MM.1S (cell line): ENCODE measurements at regions not wholly inside any gene's neighbourhood (a gene's known extent, or its start where the extent isn't known, plus 50 kb on each side); places are given as distances from the start of the nearest gene placed in this dataset.

ENCODE experiments used
- DNase-seq: peaks from one replicate; pipeline ENCODE4 v3.0.0-alpha.2; 2015
- H2AFZ ChIP-seq: fragments of 300-600 bp; sonication (generic); 2 replicates; pipeline ENCODE4 v1.6.0; 2016; ENCODE audit warnings: antibody characterized with exemption, low read length
- H3F3A ChIP-seq: fragments of 300-600 bp; sonication (generic); 2 replicates; pipeline ENCODE4 v1.6.1; 2016; ENCODE audit warnings: mild to moderate bottlenecking, antibody characterized with exemption, low read length, moderate library complexity, mixed read lengths; ENCODE audit not compliant: insufficient read depth
- H3K27ac ChIP-seq: fragments of 300-600 bp; sonication (generic); 2 replicates; pipeline ENCODE4 v1.5.1; 2016; ENCODE audit warnings: mild to moderate bottlenecking, low read length
- H3K27me3 ChIP-seq: fragments of 300-600 bp; sonication (generic); replicated peaks from 2 replicates; pipeline ENCODE4 v1.6.0; 2016; ENCODE audit warnings: low read length; ENCODE audit not compliant: insufficient read depth
- H3K36me3 ChIP-seq: fragments of 300-600 bp; sonication (generic); replicated peaks from 2 replicates; pipeline ENCODE4 v1.6.1; 2016; ENCODE audit warnings: mild to moderate bottlenecking, low read length, mixed read lengths; ENCODE audit not compliant: insufficient read depth
- H3K4me1 ChIP-seq: fragments of 300-600 bp; sonication (generic); 2 replicates; pipeline ENCODE4 v1.6.1; 2016; ENCODE audit warnings: low read length, mixed read lengths
- H3K4me2 ChIP-seq: fragments of 300-600 bp; sonication (generic); 2 replicates; pipeline ENCODE4 v1.6.0; 2016; ENCODE audit warnings: low read depth, low read length
- H3K4me3 ChIP-seq: fragments of 300-600 bp; sonication (generic); 2 replicates; pipeline ENCODE4 v1.5.1; 2016; ENCODE audit warnings: low read length, mixed read lengths
- H3K79me2 ChIP-seq: fragments of 300-600 bp; sonication (generic); 2 replicates; pipeline ENCODE4 v1.6.1; 2016; ENCODE audit warnings: mixed run types, low read length, mixed read lengths
- H3K9ac ChIP-seq: fragments of 300-600 bp; sonication (generic); 2 replicates; pipeline ENCODE4 v1.6.1; 2016; ENCODE audit warnings: low read length, mixed read lengths
- H3K9me2 ChIP-seq: fragments of 300-600 bp; sonication (generic); replicated peaks from 2 replicates; pipeline ENCODE4 v1.6.1; 2016; ENCODE audit warnings: mild to moderate bottlenecking, low read length, mixed read lengths; ENCODE audit not compliant: insufficient read depth
- H3K9me3 ChIP-seq: fragments of 300-600 bp; sonication (generic); replicated peaks from 2 replicates; pipeline ENCODE4 v1.6.1; 2016; ENCODE audit warnings: mild to moderate bottlenecking, low read length, mixed read lengths; ENCODE audit not compliant: insufficient read depth
- H4K20me1 ChIP-seq: fragments of 300-600 bp; sonication (generic); 2 replicates; pipeline ENCODE4 v1.6.1; 2016; ENCODE audit warnings: mild to moderate bottlenecking, low read length, moderate library complexity, mixed read lengths; ENCODE audit not compliant: insufficient read depth
- CTCF ChIP-seq: fragments of 300-600 bp; sonication (generic); IDR thresholded peaks from 2 replicates; pipeline ENCODE4 v1.5.1; 2016; ENCODE audit warnings: antibody characterized with exemption, low read length, mixed read lengths
- EZH2 ChIP-seq: fragments of 300-600 bp; sonication (generic); optimal IDR thresholded peaks from 2 replicates; pipeline ENCODE3; 2017; ENCODE audit warnings: low read depth, mild to moderate bottlenecking, antibody characterized with exemption, low read length, mixed read lengths
- EZH2phosphoT487 ChIP-seq: fragments of 300-600 bp; sonication (generic); IDR thresholded peaks from 2 replicates; pipeline ENCODE4 v1.6.1; 2018; ENCODE audit warnings: antibody characterized with exemption, low read length

DNA sequence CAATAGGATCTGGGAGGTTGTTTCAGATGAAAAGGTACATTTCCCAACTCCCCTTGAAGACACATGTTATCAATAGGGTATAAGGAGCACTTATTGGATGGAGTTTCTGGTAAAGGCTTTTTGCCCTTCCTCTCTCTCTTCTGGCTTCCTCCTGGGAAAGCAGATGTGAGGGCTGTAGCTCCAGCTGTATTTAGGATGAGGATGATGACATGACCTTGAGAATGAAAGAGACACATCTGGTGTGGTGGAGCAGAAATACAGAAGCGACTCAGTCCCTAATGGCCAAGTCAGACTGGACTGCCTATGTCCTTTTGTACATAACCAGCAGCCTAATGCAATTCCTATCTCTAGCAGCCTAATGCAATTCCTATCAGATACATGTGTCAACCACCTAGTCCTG, 100.9 kb upstream of the NXPH2 start:
- H3K9me2 ChIP-seq = no peaks in the 10 kb centered on the region
- H4K20me1 ChIP-seq = no peaks in the 10 kb centered on the region
- TF ChIP-seq CTCF (no peak), EZH2 (no peak), EZH2phosphoT487 (no peak)

DNA sequence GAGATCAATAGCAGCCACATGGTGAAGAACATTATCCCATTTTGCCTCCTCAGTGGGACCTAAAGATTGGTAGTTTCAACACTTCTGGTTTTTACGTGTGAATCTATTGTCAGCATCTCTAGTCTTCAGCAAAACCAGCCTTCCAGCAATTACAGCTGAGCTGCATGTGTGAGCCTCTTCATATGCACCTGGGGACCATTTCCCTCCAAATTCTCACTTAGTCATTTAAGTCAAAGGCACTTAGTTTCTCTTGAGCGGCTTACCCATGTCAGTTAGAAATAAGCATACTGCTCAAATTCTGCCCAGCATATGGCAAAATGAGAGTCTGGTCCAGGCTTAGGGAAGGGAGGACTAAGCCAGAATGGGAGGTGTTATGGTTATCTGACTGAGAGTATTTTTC, 99.7 kb upstream of the NXPH2 start:
- no peak for DNase-seq
- H3K9ac ChIP-seq = no peak overlapping the region
- no peaks in the 10 kb centered on the region for H3F3A ChIP-seq
- no peaks in the 10 kb centered on the region for H4K20me1 ChIP-seq
- no peaks in the 10 kb centered on the region for H3K4me1 ChIP-seq
- H3K9me3 ChIP-seq = no peaks in the 10 kb centered on the region
- no peaks in the 10 kb centered on the region for H3K27me3 ChIP-seq
- H3K79me2 ChIP-seq = no peaks in the 10 kb centered on the region
- H3K4me3 ChIP-seq = no peak overlapping the region
- no peaks in the 10 kb centered on the region for H3K36me3 ChIP-seq
- no peaks in the 10 kb centered on the region for H3K9me2 ChIP-seq
- H3K27ac ChIP-seq = no peak overlapping the region
- no peak overlapping the region for H2AFZ ChIP-seq
- no peak overlapping the region for H3K4me2 ChIP-seq
- no peak for TF ChIP-seq EZH2
- TF ChIP-seq EZH2phosphoT487 = no peak
- no peak for TF ChIP-seq CTCF

More for the DNA sequence above, 100.9 kb upstream of the NXPH2 start:
- no peaks in the 10 kb centered on the region for H3K36me3 ChIP-seq
- H3K27me3 ChIP-seq = no peaks in the 10 kb centered on the region
- DNase-seq = no peak
- H3K79me2 ChIP-seq = no peaks in the 10 kb centered on the region
- H3K4me3 ChIP-seq = no peak overlapping the region
- no peak overlapping the region for H2AFZ ChIP-seq
- no peaks in the 10 kb centered on the region for H3K9me3 ChIP-seq
- H3K4me2 ChIP-seq = no peak overlapping the region
- H3F3A ChIP-seq = no peaks in the 10 kb centered on the region
- H3K27ac ChIP-seq = no peak overlapping the region
- H3K9ac ChIP-seq = no peak overlapping the region
- no peaks in the 10 kb centered on the region for H3K4me1 ChIP-seq

GRCh38 chr2:138877421-138877820, 97.2 kb upstream of the NXPH2 start:
- Histone ChIP-seq H3F3A (no peaks in the 10 kb centered on the region), H3K79me2 (no peaks in the 10 kb centered on the region), H3K36me3 (no peaks in the 10 kb centered on the region), H3K27ac (no peak overlapping the region), H3K4me2 (no peak overlapping the region), H3K9me3 (no peaks in the 10 kb centered on the region), H3K9ac (no peak overlapping the region), H2AFZ (no peak overlapping the region), H3K27me3 (no peaks in the 10 kb centered on the region), H3K9me2 (no peaks in the 10 kb centered on the region), H3K4me1 (no peaks in the 10 kb centered on the region), H3K4me3 (no peak overlapping the region), H4K20me1 (no peaks in the 10 kb centered on the region)
- DNase-seq = no peak
- no peak for TF ChIP-seq EZH2
- TF ChIP-seq EZH2phosphoT487 = no peak
- TF ChIP-seq CTCF = no peak
